ENCODE measurements at regions not wholly inside any gene's neighbourhood (a gene's known extent, or its start where the extent isn't known, plus 50 kb on each side); places are given as distances from the start of the nearest gene placed in this dataset.
"Not testable (repeated sequence)": the region's sequence is repeated elsewhere in the genome, so short reads cannot be mapped to it uniquely, and the experiment has no call there.

DNA sequence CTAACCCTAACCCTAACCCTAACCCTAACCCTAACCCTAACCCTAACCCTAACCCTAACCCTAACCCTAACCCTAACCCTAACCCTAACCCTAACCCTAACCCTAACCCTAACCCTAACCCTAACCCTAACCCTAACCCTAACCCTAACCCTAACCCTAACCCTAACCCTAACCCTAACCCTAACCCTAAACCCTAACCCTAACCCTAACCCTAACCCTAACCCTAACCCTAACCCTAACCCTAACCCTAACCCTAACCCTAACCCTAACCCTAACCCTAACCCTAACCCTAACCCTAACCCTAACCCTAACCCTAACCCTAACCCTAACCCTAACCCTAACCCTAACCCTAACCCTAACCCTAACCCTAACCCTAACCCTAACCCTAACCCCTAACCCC lies 80.6 kb upstream of the PLEKHG4B start:
- DNase-seq; in situ Hi-C loops (cut with HindIII; ENCODE audit: low pct_ligation_motif_present, low pct_unique_long_range_greater_than_20kb, low sequenced_read_pairs): not testable (repeated sequence)

DNA sequence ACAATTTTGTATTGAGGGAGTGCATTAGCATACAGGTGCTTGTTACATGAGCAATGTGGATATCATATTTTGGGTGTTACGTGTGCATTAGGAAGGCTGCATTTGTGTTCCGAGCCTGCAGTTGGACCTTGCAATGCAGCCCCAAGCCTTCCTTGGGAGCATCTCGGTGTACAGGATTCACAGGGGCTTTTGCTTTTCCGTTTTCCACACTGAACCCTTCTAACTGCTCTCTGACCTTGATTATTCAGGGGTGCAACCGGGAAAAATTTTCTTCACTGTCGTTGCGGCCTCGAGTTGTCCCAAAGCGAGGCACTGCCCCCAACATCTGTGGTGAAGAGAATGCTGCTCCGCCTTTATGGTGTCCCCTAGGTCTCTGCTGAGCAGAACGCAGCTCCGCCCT lies 80.1 kb upstream of the PLEKHG4B start:
- in situ Hi-C loops (cut with HindIII; ENCODE audit: low pct_ligation_motif_present, low pct_unique_long_range_greater_than_20kb, low sequenced_read_pairs) = no loop called here
- DNase-seq = peak; percentile 20

GRCh38 chr5:13234-13633 lies 78.7 kb upstream of the PLEKHG4B start:
- DNase-seq = no peak
- in situ Hi-C loops (cut with HindIII; ENCODE audit: low pct_ligation_motif_present, low pct_unique_long_range_greater_than_20kb, low sequenced_read_pairs) = no loop called here

DNA sequence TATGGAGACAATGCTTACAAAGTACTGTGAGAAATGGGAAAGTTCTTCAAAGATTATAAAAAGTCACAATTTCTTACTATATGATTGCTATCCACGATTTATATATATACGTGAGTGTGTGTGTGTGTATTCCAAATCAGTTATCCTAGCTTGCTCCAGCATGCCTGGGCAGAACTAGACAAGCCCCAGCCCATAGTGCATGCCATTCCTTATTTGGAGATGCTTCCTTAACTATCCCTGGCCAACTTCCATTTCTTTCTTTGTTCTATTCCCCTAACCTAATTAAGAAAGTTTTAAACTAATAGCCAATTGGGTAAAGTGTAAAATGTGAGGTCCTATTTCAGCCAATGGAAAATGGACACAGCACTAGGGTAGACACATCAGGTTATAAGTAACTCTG lies 77.3 kb upstream of the PLEKHG4B start:
- peak; percentile 19 for DNase-seq
- in situ Hi-C loops (cut with HindIII; ENCODE audit: low pct_ligation_motif_present, low pct_unique_long_range_greater_than_20kb, low sequenced_read_pairs) = not testable (repeated sequence)

GRCh38 chr5:20276-20675 lies 71.7 kb upstream of the PLEKHG4B start:
- DNase-seq; in situ Hi-C loops (cut with HindIII; ENCODE audit: low pct_ligation_motif_present, low pct_unique_long_range_greater_than_20kb, low sequenced_read_pairs): not testable (repeated sequence)

GRCh38 chr5:21654-22233 lies 70.2 kb upstream of the PLEKHG4B start:
- in situ Hi-C loops (cut with HindIII; ENCODE audit: low pct_ligation_motif_present, low pct_unique_long_range_greater_than_20kb, low sequenced_read_pairs) = no loop called here
- DNase-seq = peak; percentile 57

GRCh38 chr5:23907-24306 lies 68.1 kb upstream of the PLEKHG4B start:
- DNase-seq; in situ Hi-C loops (cut with HindIII; ENCODE audit: low pct_ligation_motif_present, low pct_unique_long_range_greater_than_20kb, low sequenced_read_pairs): not testable (repeated sequence)

DNA sequence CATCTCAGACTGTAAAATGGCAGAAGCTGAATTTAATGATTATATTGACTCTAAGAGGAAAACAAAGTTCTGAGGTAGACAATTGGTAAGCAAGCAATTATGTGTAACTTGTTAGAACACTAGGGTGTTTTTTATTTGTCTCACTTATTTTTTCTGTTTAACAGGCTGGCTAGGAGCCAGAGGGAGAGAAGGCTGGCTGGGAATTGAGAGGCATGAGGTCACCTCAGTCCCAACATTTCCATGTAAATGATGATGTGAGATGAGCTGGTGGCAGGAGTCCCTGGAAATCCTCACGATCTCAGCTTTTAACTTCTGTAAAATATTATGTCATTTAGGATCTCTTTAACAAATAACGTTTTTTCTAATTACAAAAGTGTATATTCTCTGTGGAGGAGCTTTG lies 66.9 kb upstream of the PLEKHG4B start:
- in situ Hi-C loops (cut with HindIII; ENCODE audit: low pct_ligation_motif_present, low pct_unique_long_range_greater_than_20kb, low sequenced_read_pairs); DNase-seq: not testable (repeated sequence)

- in situ Hi-C loops (cut with HindIII; ENCODE audit: low pct_ligation_motif_present, low pct_unique_long_range_greater_than_20kb, low sequenced_read_pairs) = no loop called here
- DNase-seq = no peak
These were observed 61.8 kb upstream of the PLEKHG4B start for GRCh38 chr5:30131-30530.

GRCh38 chr5:30556-30955 lies 61.4 kb upstream of the PLEKHG4B start:
- DNase-seq; in situ Hi-C loops (cut with HindIII; ENCODE audit: low pct_ligation_motif_present, low pct_unique_long_range_greater_than_20kb, low sequenced_read_pairs): not testable (repeated sequence)

DNA sequence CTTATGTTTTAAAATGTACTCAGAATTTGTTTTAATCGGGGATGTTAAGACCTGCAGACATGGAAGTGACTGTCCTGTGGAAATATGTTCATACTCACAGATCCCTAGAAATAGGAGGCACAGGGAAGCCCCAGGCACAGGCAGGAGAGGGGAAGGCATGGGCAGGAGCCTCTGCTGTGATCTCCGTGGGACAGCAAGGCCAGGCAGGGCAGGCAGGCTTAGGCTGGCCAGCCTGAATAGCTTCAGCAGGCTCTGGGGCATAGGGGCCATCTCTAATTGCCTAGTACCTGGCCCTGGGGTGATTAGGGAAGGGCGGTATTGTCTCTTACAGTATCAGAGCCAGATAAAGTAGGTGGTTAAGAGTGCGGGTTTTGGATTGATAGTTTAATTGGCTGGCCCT lies 59.8 kb upstream of the PLEKHG4B start:
- in situ Hi-C loops (cut with HindIII; ENCODE audit: low pct_ligation_motif_present, low pct_unique_long_range_greater_than_20kb, low sequenced_read_pairs) = no loop called here
- DNase-seq = no peak

- in situ Hi-C loops (cut with HindIII; ENCODE audit: low pct_ligation_motif_present, low pct_unique_long_range_greater_than_20kb, low sequenced_read_pairs); DNase-seq: not testable (repeated sequence)
These were observed 56.4 kb upstream of the PLEKHG4B start for GRCh38 chr5:35521-35920.

- in situ Hi-C loops (cut with HindIII; ENCODE audit: low pct_ligation_motif_present, low pct_unique_long_range_greater_than_20kb, low sequenced_read_pairs); DNase-seq: not testable (repeated sequence)
These were observed 54.8 kb upstream of the PLEKHG4B start for GRCh38 chr5:37207-37606.

DNA sequence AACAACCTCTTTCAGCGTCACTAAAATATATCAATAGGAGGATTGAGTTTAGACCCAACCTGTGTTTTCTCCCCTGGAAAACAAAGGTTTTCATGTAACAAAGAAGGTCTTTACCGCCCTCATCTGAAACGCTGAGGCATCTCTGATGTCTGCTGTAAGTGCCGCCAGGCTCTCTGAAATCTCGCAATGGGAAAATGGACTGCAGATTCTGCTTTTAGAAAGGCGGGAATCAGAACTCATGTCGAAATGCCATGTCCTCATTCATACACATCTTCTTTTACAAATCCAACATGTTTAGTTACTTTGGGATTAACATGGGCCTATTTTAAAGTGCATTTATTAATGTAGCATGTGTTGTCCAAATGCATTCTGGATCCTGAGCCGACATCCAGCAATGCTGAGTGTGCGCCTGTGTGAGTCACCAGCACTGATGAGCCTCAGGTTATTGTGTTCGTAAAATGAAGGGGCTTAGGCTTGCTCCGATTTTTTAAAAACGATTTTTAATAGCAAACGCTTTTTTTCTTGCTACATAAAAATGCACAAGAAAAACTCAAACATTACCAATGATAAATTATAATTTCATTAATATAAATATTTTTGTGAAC lies 51.9 kb upstream of the PLEKHG4B start:
- in situ Hi-C loops (cut with HindIII; ENCODE audit: low pct_ligation_motif_present, low pct_unique_long_range_greater_than_20kb, low sequenced_read_pairs) = no loop called here
- no peak for DNase-seq
